ENCODE measurements at regions not wholly inside any gene's neighbourhood (a gene's known extent, or its start where the extent isn't known, plus 50 kb on each side); places are given as distances from the start of the nearest gene placed in this dataset.

GRCh38 chr3:17801131-17801530, 58.7 kb upstream of the TBC1D5 start:
- no peaks in the 10 kb centered on the region for H3K9me3 ChIP-seq (ENCODE audit: control insufficient read depth, insufficient read depth, low read length)
- no peak overlapping the region for H3K4me3 ChIP-seq (ENCODE audit: low read depth, low read length)
- no peak overlapping the region for H3K27ac ChIP-seq (ENCODE audit: low read depth, low read length)
- no peak overlapping the region for H3K9ac ChIP-seq (ENCODE audit: low read depth, low read length)
- no peaks in the 10 kb centered on the region for H3K36me3 ChIP-seq (ENCODE audit: control insufficient read depth, insufficient read depth, low read length)
- H3K4me1 ChIP-seq (ENCODE audit: control insufficient read depth, insufficient read depth, low read length) = no peaks in the 10 kb centered on the region
- H3K27me3 ChIP-seq (ENCODE audit: control insufficient read depth, insufficient read depth, low read length) = no peaks in the 10 kb centered on the region

GRCh38 chr3:17800232-17800631, 57.8 kb upstream of the TBC1D5 start:
- no peak overlapping the region for H3K27ac ChIP-seq (ENCODE audit: low read depth, low read length)
- no peaks in the 10 kb centered on the region for H3K4me1 ChIP-seq (ENCODE audit: control insufficient read depth, insufficient read depth, low read length)
- no peaks in the 10 kb centered on the region for H3K27me3 ChIP-seq (ENCODE audit: control insufficient read depth, insufficient read depth, low read length)
- no peaks in the 10 kb centered on the region for H3K36me3 ChIP-seq (ENCODE audit: control insufficient read depth, insufficient read depth, low read length)
- H3K9ac ChIP-seq (ENCODE audit: low read depth, low read length) = no peak overlapping the region
- no peak overlapping the region for H3K4me3 ChIP-seq (ENCODE audit: low read depth, low read length)
- no peaks in the 10 kb centered on the region for H3K9me3 ChIP-seq (ENCODE audit: control insufficient read depth, insufficient read depth, low read length)

GRCh38 chr3:17799312-17799711, 56.9 kb upstream of the TBC1D5 start:
- Histone ChIP-seq H3K36me3 (ENCODE audit: control insufficient read depth, insufficient read depth, low read length) (no peaks in the 10 kb centered on the region), H3K9me3 (ENCODE audit: control insufficient read depth, insufficient read depth, low read length) (no peaks in the 10 kb centered on the region), H3K27me3 (ENCODE audit: control insufficient read depth, insufficient read depth, low read length) (no peaks in the 10 kb centered on the region), H3K27ac (ENCODE audit: low read depth, low read length) (no peak overlapping the region), H3K4me1 (ENCODE audit: control insufficient read depth, insufficient read depth, low read length) (no peaks in the 10 kb centered on the region), H3K4me3 (ENCODE audit: low read depth, low read length) (no peak overlapping the region), H3K9ac (ENCODE audit: low read depth, low read length) (no peak overlapping the region)

GRCh38 chr3:17798000-17798399, 55.6 kb upstream of the TBC1D5 start:
- Histone ChIP-seq H3K4me3 (ENCODE audit: low read depth, low read length) (no peak overlapping the region), H3K27me3 (ENCODE audit: control insufficient read depth, insufficient read depth, low read length) (no peaks in the 10 kb centered on the region)

GRCh38 chr3:17795711-17796110, 53.3 kb upstream of the TBC1D5 start:
- Histone ChIP-seq H3K27me3 (ENCODE audit: control insufficient read depth, insufficient read depth, low read length) (no peaks in the 10 kb centered on the region), H3K9me3 (ENCODE audit: control insufficient read depth, insufficient read depth, low read length) (no peaks in the 10 kb centered on the region), H3K4me1 (ENCODE audit: control insufficient read depth, insufficient read depth, low read length) (no peaks in the 10 kb centered on the region), H3K36me3 (ENCODE audit: control insufficient read depth, insufficient read depth, low read length) (no peaks in the 10 kb centered on the region), H3K4me3 (ENCODE audit: low read depth, low read length) (no peak overlapping the region), H3K27ac (ENCODE audit: low read depth, low read length) (no peak overlapping the region), H3K9ac (ENCODE audit: low read depth, low read length) (no peak overlapping the region)

More at GRCh38 chr3:17798000-17798399, 55.6 kb upstream of the TBC1D5 start:
- Histone ChIP-seq H3K9ac (ENCODE audit: low read depth, low read length) (no peak overlapping the region), H3K27ac (ENCODE audit: low read depth, low read length) (no peak overlapping the region), H3K9me3 (ENCODE audit: control insufficient read depth, insufficient read depth, low read length) (no peaks in the 10 kb centered on the region), H3K4me1 (ENCODE audit: control insufficient read depth, insufficient read depth, low read length) (no peaks in the 10 kb centered on the region), H3K36me3 (ENCODE audit: control insufficient read depth, insufficient read depth, low read length) (no peaks in the 10 kb centered on the region)

- H3K27ac ChIP-seq (ENCODE audit: low read depth, low read length) = no peak overlapping the region
- H3K27me3 ChIP-seq (ENCODE audit: control insufficient read depth, insufficient read depth, low read length) = no peaks in the 10 kb centered on the region
These were observed 52.8 kb upstream of the TBC1D5 start for GRCh38 chr3:17795280-17795679.

GRCh38 chr3:17793542-17794195, 51.2 kb upstream of the TBC1D5 start:
- H3K9ac ChIP-seq (ENCODE audit: low read depth, low read length) = no peak overlapping the region
- no peaks in the 10 kb centered on the region for H3K36me3 ChIP-seq (ENCODE audit: control insufficient read depth, insufficient read depth, low read length)
- H3K4me3 ChIP-seq (ENCODE audit: low read depth, low read length) = no peak overlapping the region
- no peak overlapping the region for H3K27ac ChIP-seq (ENCODE audit: low read depth, low read length)
- H3K4me1 ChIP-seq (ENCODE audit: control insufficient read depth, insufficient read depth, low read length) = no peaks in the 10 kb centered on the region
- H3K27me3 ChIP-seq (ENCODE audit: control insufficient read depth, insufficient read depth, low read length) = no peaks in the 10 kb centered on the region
- H3K9me3 ChIP-seq (ENCODE audit: control insufficient read depth, insufficient read depth, low read length) = no peaks in the 10 kb centered on the region

More at GRCh38 chr3:17795280-17795679, 52.8 kb upstream of the TBC1D5 start:
- H3K9me3 ChIP-seq (ENCODE audit: control insufficient read depth, insufficient read depth, low read length) = no peaks in the 10 kb centered on the region
- no peak overlapping the region for H3K9ac ChIP-seq (ENCODE audit: low read depth, low read length)
- H3K4me1 ChIP-seq (ENCODE audit: control insufficient read depth, insufficient read depth, low read length) = no peaks in the 10 kb centered on the region
- H3K4me3 ChIP-seq (ENCODE audit: low read depth, low read length) = no peak overlapping the region
- H3K36me3 ChIP-seq (ENCODE audit: control insufficient read depth, insufficient read depth, low read length) = no peaks in the 10 kb centered on the region

All from HUES48 (cell line).